K562 (cell line): ENCODE measurements at regions not wholly inside any gene's neighbourhood (a gene's known extent, or its start where the extent isn't known, plus 50 kb on each side); places are given as distances from the start of the nearest gene placed in this dataset.

Experiments
- ATAC-seq: fragments of 200-7000 bp; cut with Tn5 transposase; 3 replicates; pipeline ENCODE4 v1.9.1; 2020; ENCODE audit warnings: moderate library complexity
- BruUV-seq: library from RNA; stranded (reverse); fragments of 400-500 nt; replicated peaks from 2 replicates; lab custom pipeline; 2021; lab: Mats Ljungman, UMichigan
- CTCF ChIA-PET: fragments of 300-600 bp; formaldehyde crosslinking; extraction: SDS; loops from one replicate; lab custom pipeline; 2021; ENCODE audit warnings: low intra/inter-chr PET ratio; lab: Yijun Ruan, JAX
- POLR2A ChIA-PET: fragments of 300-600, 350-650 bp; sonication (Branson Sonifier 250); formaldehyde crosslinking; extraction: SDS; loops from one replicate; lab custom pipeline; 2021; ENCODE audit warnings: antibody characterized with exemption, inconsistent platforms; lab: Yijun Ruan, JAX
- DNase-seq, 4 experiments: peaks; one replicate each; pipeline versions ENCODE4 v3.0.0 to v3.0.0-alpha.2; 2011 to 2018; ENCODE audit warnings: low spot score in 3 of 4, mixed read lengths in 3 of 4; ENCODE audit errors: extremely low read depth in 1 of 4
- FAIRE-seq: peaks from 2 replicates; lab custom pipeline; 2011; peaks lifted over from hg19 to GRCh38; lab: Jason Lieb, UNC
- H2AFZ ChIP-seq: 2 replicates; pipeline ENCODE4 v1.6.0; 2011; ENCODE audit warnings: low read depth, low read length, control low read depth, inconsistent platforms
- H3K27ac ChIP-seq: fragments of 200-600 bp; 3 replicates; pipeline ENCODE4 v1.8.0; 2011; ENCODE audit warnings: low read depth, mild to moderate bottlenecking, control low read depth, inconsistent platforms, low read length, moderate library complexity, mixed read lengths; ENCODE audit errors: extremely low read depth
- H3K27me3 ChIP-seq, 2 experiments: fragments of 300-600 bp in 1 of 2; 2 replicates in 1 of 2; 3 replicates in 1 of 2; pipeline versions ENCODE4 v1.6.0 to v1.8.0; 2011; ENCODE audit warnings: inconsistent platforms in 2 of 2, low read length in 2 of 2, mild to moderate bottlenecking in 1 of 2, mixed read lengths in 1 of 2, moderate library complexity in 1 of 2; ENCODE audit not compliant: control insufficient read depth in 2 of 2, insufficient read depth in 2 of 2
- H3K36me3 ChIP-seq: fragments of 300-600 bp; 3 replicates; pipeline ENCODE4 v1.8.0; 2011; ENCODE audit warnings: mild to moderate bottlenecking, low read length, inconsistent platforms; ENCODE audit not compliant: control insufficient read depth, insufficient read depth
- H3K4me1 ChIP-seq, 2 experiments: fragments of 200-600 bp in 1 of 2; replicated peaks in 1 of 2; 2 replicates in 1 of 2; 3 replicates in 1 of 2; pipeline versions ENCODE4 v1.5.1 to v1.8.0; 2011; ENCODE audit warnings: inconsistent platforms in 2 of 2, low read length in 2 of 2, mild to moderate bottlenecking in 1 of 2, mixed read lengths in 1 of 2, moderate library complexity in 1 of 2; ENCODE audit not compliant: control insufficient read depth in 2 of 2, insufficient read depth in 2 of 2
- H3K4me2 ChIP-seq: 2 replicates; pipeline ENCODE4 v1.6.1; 2011; ENCODE audit warnings: low read length, control low read depth, inconsistent platforms, mixed read lengths; ENCODE audit not compliant: insufficient read depth
- H3K4me3 ChIP-seq: fragments of 200-600 bp; sonication (generic), shearing (Covaris generic); 2 replicates; pipeline ENCODE4 v1.5.1; 2016; ENCODE audit warnings: control low read depth, inconsistent platforms
- H3K79me2 ChIP-seq: fragments of 200-600 bp; 3 replicates; pipeline ENCODE4 v1.8.0; 2011; ENCODE audit warnings: low read length, inconsistent platforms; ENCODE audit not compliant: control insufficient read depth, insufficient read depth
- H3K9ac ChIP-seq, 2 experiments: 2 replicates each; pipeline versions ENCODE4 v1.6.0 to v1.6.1; 2011; ENCODE audit warnings: low read depth in 2 of 2, low read length in 2 of 2, control low read depth in 1 of 2, inconsistent platforms in 1 of 2, mild to moderate bottlenecking in 1 of 2, mixed read lengths in 1 of 2; ENCODE audit not compliant: insufficient read depth in 1 of 2
- H3K9me1 ChIP-seq: one replicate; pipeline ENCODE4 v1.6.0; 2011; ENCODE audit warnings: inconsistent platforms, mild to moderate bottlenecking, low read length, moderate library complexity; ENCODE audit not compliant: control insufficient read depth, insufficient read depth
- H3K9me3 ChIP-seq: replicated peaks from 2 replicates; pipeline ENCODE4 v1.5.1; 2011; ENCODE audit warnings: low read depth, low read length, inconsistent platforms; ENCODE audit not compliant: control insufficient read depth, insufficient read depth
- H4K20me1 ChIP-seq: replicated peaks from 2 replicates; pipeline ENCODE4 v1.6.1; 2011; ENCODE audit warnings: low read length, inconsistent platforms, mixed read lengths; ENCODE audit not compliant: control insufficient read depth, insufficient read depth
- FOXM1 ChIP-seq, 2 experiments: fragments of 450-650 bp in 1 of 2; sonication (generic) in 1 of 2; formaldehyde crosslinking in 1 of 2; IDR thresholded peaks; 2 replicates each; pipeline versions ENCODE4 v1.6.1 to v1.9.0; 2017 to 2022; ENCODE audit warnings: low read depth in 2 of 2, mild to moderate bottlenecking in 2 of 2, missing genetic modification reagents in 1 of 2, moderate library complexity in 1 of 2
- KLF16 ChIP-seq: IDR thresholded peaks from 2 replicates; pipeline ENCODE4 v1.6.1; 2016; ENCODE audit warnings: antibody characterized with exemption
- MEF2A ChIP-seq: IDR thresholded peaks from 2 replicates; pipeline ENCODE4 v1.6.1; 2011; ENCODE audit warnings: low read depth, mild to moderate bottlenecking, low read length, moderate library complexity; ENCODE audit not compliant: control insufficient read depth
- TAF15 ChIP-seq: fragments of 200-400 bp; formaldehyde crosslinking; IDR thresholded peaks from 2 replicates; pipeline ENCODE4 v1.6.1; 2017; ENCODE audit warnings: mild to moderate bottlenecking, low read depth, low read length, moderate library complexity
- WGBS: fragments of 100-300 bp; shearing (Covaris generic); methylation state at CpG from one replicate; pipeline ENCODE4 v1.1.6; 2016; ENCODE audit warnings: low coverage, mixed read lengths; ENCODE audit not compliant: insufficient coverage; ENCODE audit errors: missing lambda C conversion rate; 5-methylcytosine and 5-hydroxymethylcytosine counted together
- in situ Hi-C: fragments of 300-500 bp; cut with MboI; formaldehyde crosslinking; loops from 4 replicates; pipeline ENCODE4 v1.15.0; 2018; ENCODE audit warnings: inconsistent platforms, mixed read lengths
- intact Hi-C: fragments of 100-400 bp; cut with micrococcal nuclease; formaldehyde crosslinking; loops from 2 replicates; pipeline ENCODE4 v1.14.2; 2022
- TF ChIP-seq, protein P1 (sequence below): fragments of 450-650 bp; formaldehyde crosslinking; conservative IDR thresholded peaks from 2 replicates; pipeline ENCODE4 v1.4.0; 2022; ENCODE audit warnings: mild to moderate bottlenecking, missing genetic modification characterization
- TF ChIP-seq, protein P2 (sequence below): sonication (generic); formaldehyde crosslinking; IDR thresholded peaks from 2 replicates; pipeline ENCODE4 v1.8.1; 2023; ENCODE audit warnings: mild to moderate bottlenecking, missing genetic modification reagents
- TF ChIP-seq, protein P3 (sequence below), 2 experiments: fragments of 450-650 bp; formaldehyde crosslinking in 1 of 2; IDR thresholded peaks; 2 replicates each; pipeline versions ENCODE4 v1.4.0 to v1.6.1; 2014 to 2020; ENCODE audit warnings: mild to moderate bottlenecking in 2 of 2, borderline replicate concordance in 1 of 2, low read depth in 1 of 2

DNA sequence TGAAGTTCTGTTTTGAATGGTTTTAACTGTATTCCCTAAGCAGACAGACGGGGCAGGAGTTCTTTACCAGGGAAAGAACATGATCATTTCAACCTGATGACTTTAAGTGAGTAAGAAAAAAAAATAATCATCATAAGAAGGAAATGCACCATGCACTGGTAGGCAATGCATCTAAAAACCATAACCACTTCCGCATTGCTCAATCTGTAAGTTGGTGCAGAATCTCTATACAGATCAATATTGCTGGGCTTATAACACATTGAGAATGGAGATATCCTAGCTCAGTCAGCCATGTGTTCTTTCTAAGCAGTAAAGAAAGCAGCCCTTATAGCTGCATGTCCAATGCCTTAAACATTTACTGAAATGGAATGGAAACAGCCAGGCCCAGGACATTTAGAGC, 407.1 kb upstream of the DMAC1 start:
- no peaks in the 10 kb centered on the region for H4K20me1 ChIP-seq
- POLR2A ChIA-PET: no interaction called here
- no peaks in the 10 kb centered on the region for H3K27me3 ChIP-seq
- TF ChIP-seq, protein P1, sequence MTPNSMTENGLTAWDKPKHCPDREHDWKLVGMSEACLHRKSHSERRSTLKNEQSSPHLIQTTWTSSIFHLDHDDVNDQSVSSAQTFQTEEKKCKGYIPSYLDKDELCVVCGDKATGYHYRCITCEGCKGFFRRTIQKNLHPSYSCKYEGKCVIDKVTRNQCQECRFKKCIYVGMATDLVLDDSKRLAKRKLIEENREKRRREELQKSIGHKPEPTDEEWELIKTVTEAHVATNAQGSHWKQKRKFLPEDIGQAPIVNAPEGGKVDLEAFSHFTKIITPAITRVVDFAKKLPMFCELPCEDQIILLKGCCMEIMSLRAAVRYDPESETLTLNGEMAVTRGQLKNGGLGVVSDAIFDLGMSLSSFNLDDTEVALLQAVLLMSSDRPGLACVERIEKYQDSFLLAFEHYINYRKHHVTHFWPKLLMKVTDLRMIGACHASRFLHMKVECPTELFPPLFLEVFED (CRISPR knock-in tag): no peak
- TF ChIP-seq TAF15 (no peak), KLF16 (no peak), FOXM1 (IDR thresholded peaks at IDR 0.05; ENCODE audit: low read depth) (no peak), FOXM1 (CRISPR knock-in tag; IDR thresholded peaks at IDR 0.05; ENCODE audit: low read depth) (no peak), MEF2A (no peak)
- TF ChIP-seq, protein P2, sequence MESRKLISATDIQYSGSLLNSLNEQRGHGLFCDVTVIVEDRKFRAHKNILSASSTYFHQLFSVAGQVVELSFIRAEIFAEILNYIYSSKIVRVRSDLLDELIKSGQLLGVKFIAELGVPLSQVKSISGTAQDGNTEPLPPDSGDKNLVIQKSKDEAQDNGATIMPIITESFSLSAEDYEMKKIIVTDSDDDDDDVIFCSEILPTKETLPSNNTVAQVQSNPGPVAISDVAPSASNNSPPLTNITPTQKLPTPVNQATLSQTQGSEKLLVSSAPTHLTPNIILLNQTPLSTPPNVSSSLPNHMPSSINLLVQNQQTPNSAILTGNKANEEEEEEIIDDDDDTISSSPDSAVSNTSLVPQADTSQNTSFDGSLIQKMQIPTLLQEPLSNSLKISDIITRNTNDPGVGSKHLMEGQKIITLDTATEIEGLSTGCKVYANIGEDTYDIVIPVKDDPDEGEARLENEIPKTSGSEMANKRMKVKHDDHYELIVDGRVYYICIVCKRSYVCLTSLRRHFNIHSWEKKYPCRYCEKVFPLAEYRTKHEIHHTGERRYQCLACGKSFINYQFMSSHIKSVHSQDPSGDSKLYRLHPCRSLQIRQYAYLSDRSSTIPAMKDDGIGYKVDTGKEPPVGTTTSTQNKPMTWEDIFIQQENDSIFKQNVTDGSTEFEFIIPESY: no peak
- TF ChIP-seq, protein P3, sequence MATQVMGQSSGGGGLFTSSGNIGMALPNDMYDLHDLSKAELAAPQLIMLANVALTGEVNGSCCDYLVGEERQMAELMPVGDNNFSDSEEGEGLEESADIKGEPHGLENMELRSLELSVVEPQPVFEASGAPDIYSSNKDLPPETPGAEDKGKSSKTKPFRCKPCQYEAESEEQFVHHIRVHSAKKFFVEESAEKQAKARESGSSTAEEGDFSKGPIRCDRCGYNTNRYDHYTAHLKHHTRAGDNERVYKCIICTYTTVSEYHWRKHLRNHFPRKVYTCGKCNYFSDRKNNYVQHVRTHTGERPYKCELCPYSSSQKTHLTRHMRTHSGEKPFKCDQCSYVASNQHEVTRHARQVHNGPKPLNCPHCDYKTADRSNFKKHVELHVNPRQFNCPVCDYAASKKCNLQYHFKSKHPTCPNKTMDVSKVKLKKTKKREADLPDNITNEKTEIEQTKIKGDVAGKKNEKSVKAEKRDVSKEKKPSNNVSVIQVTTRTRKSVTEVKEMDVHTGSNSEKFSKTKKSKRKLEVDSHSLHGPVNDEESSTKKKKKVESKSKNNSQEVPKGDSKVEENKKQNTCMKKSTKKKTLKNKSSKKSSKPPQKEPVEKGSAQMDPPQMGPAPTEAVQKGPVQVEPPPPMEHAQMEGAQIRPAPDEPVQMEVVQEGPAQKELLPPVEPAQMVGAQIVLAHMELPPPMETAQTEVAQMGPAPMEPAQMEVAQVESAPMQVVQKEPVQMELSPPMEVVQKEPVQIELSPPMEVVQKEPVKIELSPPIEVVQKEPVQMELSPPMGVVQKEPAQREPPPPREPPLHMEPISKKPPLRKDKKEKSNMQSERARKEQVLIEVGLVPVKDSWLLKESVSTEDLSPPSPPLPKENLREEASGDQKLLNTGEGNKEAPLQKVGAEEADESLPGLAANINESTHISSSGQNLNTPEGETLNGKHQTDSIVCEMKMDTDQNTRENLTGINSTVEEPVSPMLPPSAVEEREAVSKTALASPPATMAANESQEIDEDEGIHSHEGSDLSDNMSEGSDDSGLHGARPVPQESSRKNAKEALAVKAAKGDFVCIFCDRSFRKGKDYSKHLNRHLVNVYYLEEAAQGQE (IDR thresholded peaks at IDR 0.05; ENCODE audit: borderline replicate concordance): no peak
- TF ChIP-seq, protein P3 (CRISPR knock-in tag; IDR thresholded peaks at IDR 0.05; ENCODE audit: low read depth): no peak
- TF ChIP-seq, all 486 proteins: peak for 0
- WGBS: 0% methylated on average over 2 of the region's 2 CpGs
- ATAC-seq: no peak
- no peaks in the 10 kb centered on the region for H3K79me2 ChIP-seq
- DNase-seq: no peak
- no peaks in the 10 kb centered on the region for H3K36me3 ChIP-seq
- FAIRE-seq: no peak
- CTCF ChIA-PET: no interaction called here
- BruUV-seq: no TSS peak
- H3K27ac ChIP-seq: no peak overlapping the region
- in situ Hi-C loops (no loop called here), intact Hi-C loops (no loop called here)
- no peak overlapping the region for H2AFZ ChIP-seq
- no peaks in the 10 kb centered on the region for H3K9me1 ChIP-seq
- H3K4me2 ChIP-seq: no peak overlapping the region
- no peak overlapping the region for H3K9ac ChIP-seq
- no peak overlapping the region for H3K4me3 ChIP-seq
- no peaks in the 10 kb centered on the region for H3K4me1 ChIP-seq
- H3K9me3 ChIP-seq: no peaks in the 10 kb centered on the region
